ENCODE measurements at regions not wholly inside any gene's neighbourhood (a gene's known extent, or its start where the extent isn't known, plus 50 kb on each side); places are given as distances from the start of the nearest gene placed in this dataset.
A peak's percentile ranks its signal among the peaks of the same experiment; 100 is the strongest.
"Not testable (repeated sequence)": the region's sequence is repeated elsewhere in the genome, so short reads cannot be mapped to it uniquely, and the experiment has no call there.

DNA sequence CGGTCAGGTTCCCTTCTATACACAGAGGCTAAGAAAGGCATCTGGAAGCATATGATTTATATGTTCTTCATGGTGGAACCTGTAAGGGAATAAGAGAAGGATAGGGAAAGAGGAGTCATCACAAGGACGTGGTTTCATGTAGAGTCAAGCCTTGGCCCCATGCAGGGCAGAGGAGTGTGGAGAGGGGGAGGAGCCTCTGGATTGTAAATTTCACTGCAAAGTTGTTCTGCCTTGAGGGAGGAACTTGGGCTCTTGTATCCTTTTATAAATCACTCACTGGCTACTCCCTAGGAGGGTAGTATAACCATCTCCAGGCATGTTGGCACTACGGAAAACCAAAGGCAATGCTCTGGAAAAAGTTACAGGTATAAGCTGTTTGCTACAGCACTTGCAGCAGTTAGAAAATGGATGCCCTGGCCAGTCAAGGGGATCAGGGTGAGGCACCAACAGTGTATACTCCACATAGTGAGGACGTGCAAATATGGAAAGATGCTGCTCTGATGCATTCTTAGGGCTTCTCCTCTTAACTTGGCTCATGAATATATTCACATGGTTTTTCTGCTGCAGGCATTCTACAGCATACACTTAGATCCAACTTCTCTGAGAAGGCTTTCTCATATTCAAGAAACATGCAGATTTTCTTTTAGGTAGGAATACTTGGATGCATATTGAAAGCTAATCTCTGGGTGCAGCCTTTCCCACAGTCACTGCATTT lies 60.3 kb upstream of the ZNF81 start:
- no peak for DNase-seq

- DNase-seq: no peak
These were observed 63.9 kb upstream of the ZNF81 start for GRCh38 chrX:47772764-47773163.

DNA sequence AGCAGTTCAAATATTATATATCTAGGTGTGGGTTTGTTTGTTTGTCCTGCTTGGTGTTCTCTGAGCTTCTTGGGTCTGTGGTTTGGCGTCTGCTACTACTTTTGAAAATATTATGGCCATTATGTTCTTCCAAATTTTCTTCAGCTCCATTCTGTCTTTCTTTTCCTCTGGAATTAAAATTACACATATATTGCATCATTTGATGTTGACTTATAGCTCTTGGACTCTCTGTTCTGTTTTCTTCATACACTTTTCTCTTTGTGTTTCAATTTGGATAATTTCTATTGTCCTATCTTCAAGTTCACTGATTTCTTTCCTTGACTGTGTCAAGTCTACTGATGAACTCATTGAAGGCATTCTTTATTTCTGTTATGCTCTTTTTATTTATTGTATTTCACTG lies 65.2 kb upstream of the ZNF81 start:
- DNase-seq: no peak

GRCh38 chrX:47762826-47763225 lies 73.9 kb upstream of the ZNF81 start:
- DNase-seq: not testable (repeated sequence)

DNA sequence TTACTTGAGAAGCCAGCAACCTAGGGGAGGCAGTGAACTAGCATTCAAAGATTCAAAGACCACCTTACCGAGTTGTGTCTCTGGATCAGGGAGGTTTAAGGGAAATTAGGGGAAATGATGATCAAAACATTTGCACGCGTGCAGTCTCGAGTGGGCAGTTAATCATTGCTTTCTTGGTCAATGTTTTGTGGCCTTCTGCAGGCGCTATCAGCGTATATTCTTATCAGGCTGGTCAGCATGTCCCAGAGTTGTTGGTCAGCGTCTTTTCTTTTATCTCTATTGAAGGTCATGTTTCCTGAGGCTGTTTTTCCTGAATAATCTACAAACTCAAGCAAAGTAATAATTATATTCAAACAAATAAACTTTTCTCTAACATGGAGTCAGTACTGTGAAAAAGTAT lies 84.0 kb upstream of the ZNF81 start:
- no peak for DNase-seq

GRCh38 chrX:47751670-47752069 lies 85.0 kb upstream of the ZNF81 start:
- peak; percentile 13 for DNase-seq

DNA sequence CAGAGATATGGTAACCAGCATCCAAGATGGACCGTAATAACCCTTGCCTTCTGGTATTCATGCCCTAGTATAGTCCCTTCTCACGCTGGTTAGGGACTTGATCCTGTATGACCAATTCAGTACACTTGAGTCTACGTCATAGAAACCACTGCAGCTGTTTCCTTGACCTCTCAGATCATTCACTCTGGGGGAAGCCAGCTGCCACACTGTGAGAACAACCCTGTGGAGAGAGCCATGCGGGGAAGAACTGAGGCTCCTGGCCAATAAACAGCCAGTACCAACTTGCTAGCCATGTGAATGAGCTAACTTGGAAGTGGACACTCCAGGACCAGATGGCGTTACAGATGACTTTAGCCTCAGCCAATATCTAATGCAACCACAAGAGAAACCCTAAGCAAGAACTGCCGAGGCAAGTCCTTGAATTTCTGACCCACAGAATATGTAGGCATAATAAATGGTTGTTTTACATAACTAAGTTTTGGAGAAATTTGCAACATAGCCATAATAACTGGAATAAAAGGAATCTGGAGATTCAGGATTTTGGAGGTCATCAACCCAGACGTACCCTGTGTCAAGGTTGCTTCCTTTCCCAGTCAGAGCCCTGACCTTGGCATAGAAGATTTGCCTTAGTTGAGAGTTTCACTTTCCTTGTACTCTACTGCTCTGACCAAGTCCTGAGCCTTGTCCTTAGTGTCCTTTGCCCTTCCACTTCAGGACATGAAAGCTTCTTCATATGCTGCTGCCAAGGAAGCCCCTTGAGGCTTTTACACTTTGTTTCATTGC lies 87.3 kb upstream of the ZNF81 start:
- no peak for DNase-seq

- DNase-seq: peak; percentile 2
These were observed 88.1 kb upstream of the ZNF81 start for GRCh38 chrX:47748576-47748975.

- no peak for DNase-seq
These were observed 87.5 kb upstream of the UXT start for GRCh38 chrX:47746446-47746845.

DNA sequence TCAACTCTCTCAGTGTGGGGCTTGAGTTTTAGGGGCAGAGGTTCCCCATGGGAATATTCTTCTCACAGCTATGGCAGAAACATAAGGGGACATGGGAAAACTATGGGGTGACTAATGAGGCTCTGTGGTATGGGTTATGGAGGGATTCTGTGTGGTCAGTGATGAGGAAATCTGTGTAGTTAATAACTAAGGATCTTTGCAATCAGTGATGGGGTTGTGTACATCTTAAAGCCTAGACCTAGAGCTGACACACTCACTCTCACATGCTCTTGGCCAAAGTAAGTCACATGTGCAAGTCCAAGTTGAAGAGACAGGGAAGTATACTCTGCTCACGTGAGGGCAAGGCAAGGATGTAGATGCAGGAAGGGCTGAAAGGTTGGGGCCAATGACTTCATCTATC lies 86.4 kb upstream of the UXT start:
- DNase-seq: no peak

GRCh38 chrX:47743504-47743903 lies 84.5 kb upstream of the UXT start:
- DNase-seq: peak; percentile 13

DNA sequence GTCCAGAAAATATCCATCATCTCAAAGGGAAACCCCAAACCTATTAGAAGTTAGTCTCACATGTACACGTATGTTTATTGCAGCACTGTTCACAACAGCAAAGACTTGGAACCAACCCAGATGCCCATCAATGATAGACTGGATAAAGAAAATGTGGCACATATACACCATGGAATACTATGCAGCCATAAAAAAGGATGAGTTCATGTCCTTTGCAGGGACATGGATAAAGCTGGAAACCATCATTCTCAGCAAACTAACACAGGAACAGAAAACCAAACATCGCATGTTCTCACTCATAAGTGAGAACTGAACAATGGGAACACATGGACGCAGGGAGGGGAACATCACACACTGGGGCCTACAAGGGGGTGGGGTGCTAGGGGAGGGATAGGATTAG lies 79.9 kb upstream of the UXT start:
- not testable (repeated sequence) for DNase-seq

DNA sequence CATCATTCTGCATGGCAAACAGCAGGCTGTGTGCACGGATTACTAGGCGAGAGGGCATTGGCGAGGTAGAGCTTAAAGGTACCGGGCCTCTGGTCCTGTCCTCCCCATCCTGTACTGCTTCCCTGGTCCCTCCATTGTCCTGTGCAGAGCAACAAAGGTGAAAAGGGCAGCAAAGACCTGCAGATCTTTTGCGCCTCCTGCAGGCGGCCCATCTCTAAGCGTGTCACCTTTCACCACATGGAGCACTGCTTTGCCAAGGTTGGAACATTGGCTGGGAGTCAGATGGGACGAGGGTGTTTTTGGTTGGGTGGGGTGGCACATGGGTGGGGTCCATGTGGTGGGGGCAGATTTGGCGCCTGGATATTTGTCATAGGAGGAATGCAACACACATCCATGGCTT lies 64.7 kb upstream of the UXT start:
- no peak for DNase-seq

- DNase-seq: no peak
These were observed 64.1 kb upstream of the UXT start for GRCh38 chrX:47723083-47723482.

GRCh38 chrX:47722260-47722659 lies 63.3 kb upstream of the UXT start:
- DNase-seq: no peak

DNA sequence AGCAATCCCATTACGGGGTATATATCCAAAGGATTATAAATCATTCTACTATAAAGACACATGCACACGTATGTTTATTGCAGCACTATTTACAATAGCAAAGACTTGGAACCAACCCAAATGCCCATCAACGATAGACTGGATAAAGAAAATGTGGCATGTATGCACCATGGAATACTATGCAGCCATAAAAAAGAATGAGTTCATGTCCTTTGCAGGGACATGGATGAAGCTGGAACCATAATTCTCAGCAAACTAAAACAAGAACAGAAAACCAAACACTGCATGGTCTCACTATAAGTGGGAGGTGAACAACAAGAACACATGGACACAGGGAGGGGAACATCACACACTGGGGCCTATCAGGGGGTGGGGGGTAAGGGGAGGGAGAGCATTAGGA lies 56.1 kb upstream of the UXT start:
- not testable (repeated sequence) for DNase-seq

DNA sequence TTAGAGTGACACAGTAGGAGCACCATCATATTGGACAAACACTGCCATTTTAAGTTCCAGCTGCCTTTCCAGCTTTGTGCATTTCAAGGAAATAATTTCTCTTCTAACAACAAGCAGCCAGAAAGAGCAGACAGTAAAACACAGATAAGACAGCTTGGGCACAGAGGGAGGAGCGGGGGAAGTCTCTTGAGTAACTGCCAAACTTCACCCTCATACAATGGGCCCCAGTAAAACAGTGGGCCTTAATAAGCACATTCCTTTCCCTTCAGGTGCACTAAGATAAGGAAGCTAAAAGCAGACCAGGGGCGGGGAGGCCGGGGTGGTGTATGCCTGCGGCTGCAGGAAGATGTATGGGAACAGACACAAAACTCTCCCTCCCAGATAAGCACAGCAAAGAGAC lies 53.7 kb upstream of the UXT start:
- DNase-seq: not testable (repeated sequence)

DNA sequence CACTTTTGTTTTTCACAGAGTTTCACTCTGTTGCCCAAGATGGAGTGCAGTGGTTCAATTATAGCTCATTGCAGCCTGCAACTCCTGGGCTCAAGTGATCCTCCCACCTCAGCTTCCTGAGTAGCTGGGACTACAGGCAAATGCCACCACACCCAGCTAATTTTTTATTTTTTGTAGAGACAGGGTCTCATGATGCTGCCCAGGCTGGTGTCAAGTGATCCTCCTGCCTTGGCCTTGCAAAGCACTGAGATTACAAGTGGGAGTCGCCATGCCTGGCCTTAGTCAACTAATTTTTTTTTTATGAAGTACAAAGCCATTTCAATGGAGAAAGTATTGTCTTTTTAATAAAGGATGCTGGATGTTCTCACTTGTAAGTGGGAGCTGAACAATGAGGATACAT lies 51.3 kb upstream of the UXT start:
- no peak for DNase-seq

Measured in EL (cell line).